ENCODE measurements at regions not wholly inside any gene's neighbourhood (a gene's known extent, or its start where the extent isn't known, plus 50 kb on each side); places are given as distances from the start of the nearest gene placed in this dataset.

DNA sequence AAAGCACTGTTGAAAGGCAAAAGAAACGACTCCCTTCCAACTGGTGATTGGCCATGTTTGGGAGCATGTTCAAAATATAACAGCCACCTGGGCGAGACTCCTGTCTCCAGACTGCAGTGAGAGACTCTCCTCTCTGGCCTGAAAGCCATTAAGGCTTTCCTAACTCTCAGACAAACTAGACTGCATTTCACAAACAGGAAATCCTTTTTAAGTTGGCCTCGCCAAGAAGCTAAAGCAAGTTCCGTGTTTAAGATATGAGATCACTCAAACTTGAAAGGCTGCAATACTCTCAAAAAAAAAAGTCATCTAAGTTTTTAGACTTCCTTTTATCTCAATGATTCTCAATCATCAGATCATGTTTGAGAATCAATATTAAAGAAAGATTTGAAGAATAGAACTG lies 117.0 kb downstream of the TFAP2A start:
- TF ChIP-seq, protein P1, sequence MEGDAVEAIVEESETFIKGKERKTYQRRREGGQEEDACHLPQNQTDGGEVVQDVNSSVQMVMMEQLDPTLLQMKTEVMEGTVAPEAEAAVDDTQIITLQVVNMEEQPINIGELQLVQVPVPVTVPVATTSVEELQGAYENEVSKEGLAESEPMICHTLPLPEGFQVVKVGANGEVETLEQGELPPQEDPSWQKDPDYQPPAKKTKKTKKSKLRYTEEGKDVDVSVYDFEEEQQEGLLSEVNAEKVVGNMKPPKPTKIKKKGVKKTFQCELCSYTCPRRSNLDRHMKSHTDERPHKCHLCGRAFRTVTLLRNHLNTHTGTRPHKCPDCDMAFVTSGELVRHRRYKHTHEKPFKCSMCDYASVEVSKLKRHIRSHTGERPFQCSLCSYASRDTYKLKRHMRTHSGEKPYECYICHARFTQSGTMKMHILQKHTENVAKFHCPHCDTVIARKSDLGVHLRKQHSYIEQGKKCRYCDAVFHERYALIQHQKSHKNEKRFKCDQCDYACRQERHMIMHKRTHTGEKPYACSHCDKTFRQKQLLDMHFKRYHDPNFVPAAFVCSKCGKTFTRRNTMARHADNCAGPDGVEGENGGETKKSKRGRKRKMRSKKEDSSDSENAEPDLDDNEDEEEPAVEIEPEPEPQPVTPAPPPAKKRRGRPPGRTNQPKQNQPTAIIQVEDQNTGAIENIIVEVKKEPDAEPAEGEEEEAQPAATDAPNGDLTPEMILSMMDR (IDR thresholded peaks at IDR 0.05; ENCODE audit: low read depth, low read length, missing input control), result no peak
- TF ChIP-seq EGR1 (IDR thresholded peaks at IDR 0.05; ENCODE audit: low read depth in 2 of 2) (no peak), TAF1 (conservative IDR thresholded peaks at IDR 0.05) (no peak), YY1 (IDR thresholded peaks at IDR 0.05) (no peak), JUND (IDR thresholded peaks at IDR 0.05) (no peak), GABPA (IDR thresholded peaks at IDR 0.05 in 1 of 2, conservative IDR thresholded peaks at IDR 0.05 in 1 of 2) (no peak), FOXA1 (IDR thresholded peaks at IDR 0.05) (no peak), SP1 (IDR thresholded peaks at IDR 0.05) (no peak), RAD21 (IDR thresholded peaks at IDR 0.05) (no peak)
- TF ChIP-seq, protein P2, sequence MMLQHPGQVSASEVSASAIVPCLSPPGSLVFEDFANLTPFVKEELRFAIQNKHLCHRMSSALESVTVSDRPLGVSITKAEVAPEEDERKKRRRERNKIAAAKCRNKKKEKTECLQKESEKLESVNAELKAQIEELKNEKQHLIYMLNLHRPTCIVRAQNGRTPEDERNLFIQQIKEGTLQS (IDR thresholded peaks at IDR 0.05), result no peak
- TF ChIP-seq, protein P3, sequence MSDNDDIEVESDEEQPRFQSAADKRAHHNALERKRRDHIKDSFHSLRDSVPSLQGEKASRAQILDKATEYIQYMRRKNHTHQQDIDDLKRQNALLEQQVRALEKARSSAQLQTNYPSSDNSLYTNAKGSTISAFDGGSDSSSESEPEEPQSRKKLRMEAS (IDR thresholded peaks at IDR 0.05), result no peak
- TF ChIP-seq, protein P4, sequence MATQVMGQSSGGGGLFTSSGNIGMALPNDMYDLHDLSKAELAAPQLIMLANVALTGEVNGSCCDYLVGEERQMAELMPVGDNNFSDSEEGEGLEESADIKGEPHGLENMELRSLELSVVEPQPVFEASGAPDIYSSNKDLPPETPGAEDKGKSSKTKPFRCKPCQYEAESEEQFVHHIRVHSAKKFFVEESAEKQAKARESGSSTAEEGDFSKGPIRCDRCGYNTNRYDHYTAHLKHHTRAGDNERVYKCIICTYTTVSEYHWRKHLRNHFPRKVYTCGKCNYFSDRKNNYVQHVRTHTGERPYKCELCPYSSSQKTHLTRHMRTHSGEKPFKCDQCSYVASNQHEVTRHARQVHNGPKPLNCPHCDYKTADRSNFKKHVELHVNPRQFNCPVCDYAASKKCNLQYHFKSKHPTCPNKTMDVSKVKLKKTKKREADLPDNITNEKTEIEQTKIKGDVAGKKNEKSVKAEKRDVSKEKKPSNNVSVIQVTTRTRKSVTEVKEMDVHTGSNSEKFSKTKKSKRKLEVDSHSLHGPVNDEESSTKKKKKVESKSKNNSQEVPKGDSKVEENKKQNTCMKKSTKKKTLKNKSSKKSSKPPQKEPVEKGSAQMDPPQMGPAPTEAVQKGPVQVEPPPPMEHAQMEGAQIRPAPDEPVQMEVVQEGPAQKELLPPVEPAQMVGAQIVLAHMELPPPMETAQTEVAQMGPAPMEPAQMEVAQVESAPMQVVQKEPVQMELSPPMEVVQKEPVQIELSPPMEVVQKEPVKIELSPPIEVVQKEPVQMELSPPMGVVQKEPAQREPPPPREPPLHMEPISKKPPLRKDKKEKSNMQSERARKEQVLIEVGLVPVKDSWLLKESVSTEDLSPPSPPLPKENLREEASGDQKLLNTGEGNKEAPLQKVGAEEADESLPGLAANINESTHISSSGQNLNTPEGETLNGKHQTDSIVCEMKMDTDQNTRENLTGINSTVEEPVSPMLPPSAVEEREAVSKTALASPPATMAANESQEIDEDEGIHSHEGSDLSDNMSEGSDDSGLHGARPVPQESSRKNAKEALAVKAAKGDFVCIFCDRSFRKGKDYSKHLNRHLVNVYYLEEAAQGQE (IDR thresholded peaks at IDR 0.05), result no peak
- TF ChIP-seq, protein P5, sequence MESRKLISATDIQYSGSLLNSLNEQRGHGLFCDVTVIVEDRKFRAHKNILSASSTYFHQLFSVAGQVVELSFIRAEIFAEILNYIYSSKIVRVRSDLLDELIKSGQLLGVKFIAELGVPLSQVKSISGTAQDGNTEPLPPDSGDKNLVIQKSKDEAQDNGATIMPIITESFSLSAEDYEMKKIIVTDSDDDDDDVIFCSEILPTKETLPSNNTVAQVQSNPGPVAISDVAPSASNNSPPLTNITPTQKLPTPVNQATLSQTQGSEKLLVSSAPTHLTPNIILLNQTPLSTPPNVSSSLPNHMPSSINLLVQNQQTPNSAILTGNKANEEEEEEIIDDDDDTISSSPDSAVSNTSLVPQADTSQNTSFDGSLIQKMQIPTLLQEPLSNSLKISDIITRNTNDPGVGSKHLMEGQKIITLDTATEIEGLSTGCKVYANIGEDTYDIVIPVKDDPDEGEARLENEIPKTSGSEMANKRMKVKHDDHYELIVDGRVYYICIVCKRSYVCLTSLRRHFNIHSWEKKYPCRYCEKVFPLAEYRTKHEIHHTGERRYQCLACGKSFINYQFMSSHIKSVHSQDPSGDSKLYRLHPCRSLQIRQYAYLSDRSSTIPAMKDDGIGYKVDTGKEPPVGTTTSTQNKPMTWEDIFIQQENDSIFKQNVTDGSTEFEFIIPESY (IDR thresholded peaks at IDR 0.05), result no peak

Data from liver (tissue), 3 donors.